Left lung (tissue), 4 donors: ENCODE measurements at regions not wholly inside any gene's neighbourhood (a gene's known extent, or its start where the extent isn't known, plus 50 kb on each side); places are given as distances from the start of the nearest gene placed in this dataset.
A peak's percentile ranks its signal among the peaks of the same experiment; 100 is the strongest.
"Not testable (repeated sequence)": the region's sequence is repeated elsewhere in the genome, so short reads cannot be mapped to it uniquely, and the experiment has no call there.

Experiments
- ATAC-seq: fragments of 200-7000 bp; cut with Tn5 transposase; one replicate; pipeline ENCODE4 v1.9.1; 2020; ENCODE audit warnings: moderate library complexity
- DNase-seq, 4 donors: peaks; one replicate each; pipeline ENCODE4 v3.0.0-alpha.2; 2013 to 2020
- H3K27ac ChIP-seq, 2 donors: fragments of 200-600 bp; sonication (generic) in 1 of 2; one replicate each; pipeline versions ENCODE4 v1.5.0 to v1.8.0; 2020 to 2021
- H3K27me3 ChIP-seq, 2 donors: fragments of 200-600 bp; sonication (generic) in 1 of 2; one replicate each; pipeline versions ENCODE4 v1.5.0 to v1.8.0; 2020 to 2021
- H3K36me3 ChIP-seq, 2 donors: fragments of 200-600 bp; sonication (generic) in 1 of 2; one replicate each; pipeline versions ENCODE4 v1.5.0 to v1.8.0; 2020 to 2021
- H3K4me1 ChIP-seq, 2 donors: fragments of 200-600 bp; one replicate each; pipeline ENCODE4 v1.8.0; 2021
- H3K4me3 ChIP-seq, 2 donors: fragments of 200-600 bp; sonication (generic) in 1 of 2; one replicate each; pipeline versions ENCODE4 v1.5.0 to v1.8.0; 2020 to 2021; ENCODE audit warnings: mild to moderate bottlenecking in 1 of 2
- H3K9me3 ChIP-seq, 2 donors: fragments of 200-600 bp; sonication (generic) in 1 of 2; one replicate each; pipeline versions ENCODE4 v1.5.0 to v1.8.0; 2020 to 2021
- intact Hi-C, 2 donors: fragments of 100-400 bp; cut with DNase I; formaldehyde crosslinking; loops; one replicate each; pipeline versions ENCODE4 v1.11.2 to v1.14.2; 2022
- TF ChIP-seq, protein P1 (sequence below), 2 donors: fragments of 200-600 bp; sonication (generic) in 1 of 2; IDR thresholded peaks; one replicate each; pipeline versions ENCODE4 v1.5.0 to v1.8.0; 2021; ENCODE audit warnings: antibody characterized with exemption in 2 of 2
- donor health status: DM: no; HTN: yes; CAD: no.
- donor health status: DM: no; HTN: no; CAD: no.

DNA sequence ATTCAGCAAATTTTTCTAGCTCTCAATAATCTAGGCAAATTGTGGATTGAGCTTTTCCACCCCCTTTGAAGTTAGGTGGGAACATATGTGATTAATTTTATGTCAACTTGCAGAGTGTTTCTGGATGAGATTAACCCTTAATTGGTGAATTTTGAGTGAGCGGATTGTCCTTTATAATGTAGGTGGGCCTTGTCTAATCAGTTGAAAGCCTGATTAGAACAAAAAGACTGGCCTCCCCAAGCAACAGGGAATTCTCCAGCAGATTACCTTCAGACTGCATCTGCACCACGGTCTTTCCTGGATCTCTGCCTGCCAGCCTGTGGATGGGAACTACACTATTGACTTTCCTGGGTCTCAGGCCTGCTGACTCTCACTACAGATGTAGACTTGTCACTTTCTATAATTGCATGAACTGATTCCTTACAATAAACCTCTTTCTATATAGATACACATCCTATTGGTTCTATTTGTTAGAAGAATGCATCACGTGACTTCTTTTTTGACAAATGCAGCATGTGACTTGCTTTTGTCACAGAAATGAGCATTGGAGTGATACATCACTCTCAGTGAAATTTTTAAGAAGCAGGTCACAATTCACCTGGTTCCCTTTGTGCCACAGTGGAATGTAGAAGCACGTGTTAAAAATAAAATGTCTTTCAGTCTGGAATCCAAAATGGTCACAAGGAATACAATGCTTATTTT, 1038.3 kb downstream of the CDH11 start:
- intact Hi-C loops: no loop called here
- H3K27me3 ChIP-seq: no peaks in the 10 kb centered on the region
- DNase-seq (no peak), ATAC-seq (no peak)
- H3K4me3 ChIP-seq: no peak overlapping the region
- H3K9me3 ChIP-seq: no peaks in the 10 kb centered on the region
- no peaks in the 10 kb centered on the region for H3K36me3 ChIP-seq
- no peak overlapping the region for H3K27ac ChIP-seq
- TF ChIP-seq, protein P1, sequence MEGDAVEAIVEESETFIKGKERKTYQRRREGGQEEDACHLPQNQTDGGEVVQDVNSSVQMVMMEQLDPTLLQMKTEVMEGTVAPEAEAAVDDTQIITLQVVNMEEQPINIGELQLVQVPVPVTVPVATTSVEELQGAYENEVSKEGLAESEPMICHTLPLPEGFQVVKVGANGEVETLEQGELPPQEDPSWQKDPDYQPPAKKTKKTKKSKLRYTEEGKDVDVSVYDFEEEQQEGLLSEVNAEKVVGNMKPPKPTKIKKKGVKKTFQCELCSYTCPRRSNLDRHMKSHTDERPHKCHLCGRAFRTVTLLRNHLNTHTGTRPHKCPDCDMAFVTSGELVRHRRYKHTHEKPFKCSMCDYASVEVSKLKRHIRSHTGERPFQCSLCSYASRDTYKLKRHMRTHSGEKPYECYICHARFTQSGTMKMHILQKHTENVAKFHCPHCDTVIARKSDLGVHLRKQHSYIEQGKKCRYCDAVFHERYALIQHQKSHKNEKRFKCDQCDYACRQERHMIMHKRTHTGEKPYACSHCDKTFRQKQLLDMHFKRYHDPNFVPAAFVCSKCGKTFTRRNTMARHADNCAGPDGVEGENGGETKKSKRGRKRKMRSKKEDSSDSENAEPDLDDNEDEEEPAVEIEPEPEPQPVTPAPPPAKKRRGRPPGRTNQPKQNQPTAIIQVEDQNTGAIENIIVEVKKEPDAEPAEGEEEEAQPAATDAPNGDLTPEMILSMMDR (IDR thresholded peaks at IDR 0.05): no peak
- H3K4me1 ChIP-seq: no peaks in the 10 kb centered on the region

DNA sequence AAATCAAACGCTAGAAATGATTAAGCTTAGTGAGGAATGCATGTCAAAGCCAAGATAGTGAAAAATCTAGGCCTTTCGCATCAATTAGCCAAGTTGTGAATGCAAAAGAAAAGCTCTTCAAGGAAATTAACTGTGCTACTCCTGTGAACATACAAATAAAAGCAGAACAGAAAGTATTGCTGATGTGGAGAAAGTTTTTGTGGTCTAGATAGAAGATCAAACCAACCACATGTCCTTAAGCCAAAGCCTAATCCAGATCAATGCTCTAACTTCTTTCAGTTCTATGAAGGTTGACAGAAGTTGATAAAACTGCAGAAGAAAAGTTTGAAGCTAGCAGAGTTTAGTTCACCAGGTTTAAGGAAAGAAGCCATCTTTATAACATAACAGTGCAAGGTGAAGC, 1044.6 kb downstream of the CDH11 start:
- Histone ChIP-seq H3K27me3 (no peaks in the 10 kb centered on the region), H3K36me3 (no peaks in the 10 kb centered on the region), H3K4me1 (no peaks in the 10 kb centered on the region), H3K4me3 (no peak overlapping the region), H3K9me3 (peaks cover 0 to 2% of the 10 kb centered on the region in 2 donors), H3K27ac (no peak overlapping the region)
- DNase-seq (no peak), ATAC-seq (no peak)
- TF ChIP-seq, protein P1 (IDR thresholded peaks at IDR 0.05): no peak
- intact Hi-C loops: no loop called here

DNA sequence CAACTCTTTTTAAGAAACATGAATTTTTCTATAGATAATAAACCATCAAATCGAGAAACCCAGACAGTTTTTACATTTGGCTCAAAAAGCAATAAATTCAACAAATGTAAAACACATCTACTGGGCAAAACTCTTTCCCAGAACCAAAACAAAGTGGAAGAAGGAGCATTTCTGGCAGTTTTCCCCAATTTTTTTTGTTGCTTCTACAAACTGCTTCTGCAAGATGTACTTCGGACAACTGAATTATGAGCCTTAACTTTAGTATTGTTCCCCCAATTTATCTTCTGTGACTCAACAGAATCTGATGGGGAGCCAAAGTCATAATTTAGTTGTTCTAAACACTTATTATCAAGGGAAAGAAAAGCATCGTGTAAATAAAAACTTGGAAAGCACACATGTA, 1047.2 kb downstream of the CDH11 start:
- Histone ChIP-seq H3K4me3 (no peak overlapping the region), H3K27me3 (no peaks in the 10 kb centered on the region), H3K36me3 (no peaks in the 10 kb centered on the region), H3K9me3 (peaks cover 0 to 7% of the 10 kb centered on the region in 2 donors), H3K4me1 (no peaks in the 10 kb centered on the region), H3K27ac (no peak overlapping the region)
- TF ChIP-seq, protein P1 (IDR thresholded peaks at IDR 0.05): no peak
- DNase-seq (peak in 2 of 4 donors; percentile 3 to 38), ATAC-seq (no peak)
- intact Hi-C loops: no loop called here

DNA sequence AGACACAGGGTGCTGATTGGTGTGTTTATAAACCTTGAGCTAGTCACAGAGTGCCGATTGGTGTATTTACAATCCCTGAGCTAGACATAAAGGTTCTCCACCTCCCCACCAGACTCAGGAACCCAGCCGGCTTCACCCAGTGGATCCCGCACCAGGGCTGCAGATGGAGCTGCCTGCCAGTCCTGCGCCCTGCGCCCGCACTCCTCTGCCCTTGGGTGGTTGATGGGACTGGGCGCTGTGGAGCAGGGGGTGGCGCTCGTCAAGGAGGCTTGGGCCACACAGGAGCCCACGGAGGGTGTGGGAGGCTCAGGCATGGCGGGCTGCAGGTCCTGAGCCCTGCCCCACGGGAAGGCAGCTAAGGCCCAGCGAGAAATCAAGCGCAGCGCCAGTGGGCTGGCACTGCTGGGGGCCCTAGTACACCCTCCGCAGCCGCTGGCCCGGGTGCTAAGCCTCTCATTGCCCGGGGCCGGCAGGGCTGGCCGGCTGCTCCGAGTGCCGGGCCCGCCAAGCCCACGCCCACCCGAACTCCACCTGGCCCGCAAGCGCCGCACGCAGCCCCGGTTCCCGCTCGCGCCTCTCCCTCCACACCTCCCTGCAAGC, 1049.6 kb downstream of the CDH11 start:
- H3K36me3 ChIP-seq, H3K27ac ChIP-seq, ATAC-seq, H3K4me1 ChIP-seq, H3K4me3 ChIP-seq, H3K9me3 ChIP-seq, H3K27me3 ChIP-seq, intact Hi-C loops: not testable (repeated sequence)
- DNase-seq: peak in 1 of 4 donors; percentile 68

DNA sequence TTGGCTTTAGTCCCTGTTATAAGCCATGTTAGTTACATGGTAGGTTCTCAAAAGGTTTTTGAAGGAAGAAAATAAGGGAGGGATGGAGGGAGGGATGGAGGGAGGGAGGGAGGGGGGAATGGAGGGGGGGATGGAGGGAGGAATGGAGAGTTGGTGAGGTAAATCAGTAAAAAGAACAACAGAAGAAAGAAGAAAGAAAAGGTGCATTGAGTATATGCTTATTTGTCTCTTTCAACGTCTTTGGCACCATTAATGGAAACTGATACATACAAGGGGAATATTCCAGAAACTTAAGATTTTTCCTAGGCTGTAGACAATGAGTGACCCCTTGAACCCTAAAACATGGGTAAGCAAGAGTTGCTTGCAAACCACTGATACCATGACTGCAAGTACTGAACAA, 1056.3 kb downstream of the CDH11 start:
- Histone ChIP-seq H3K4me3 (no peak overlapping the region), H3K36me3 (no peaks in the 10 kb centered on the region), H3K27ac (no peak overlapping the region), H3K4me1 (no peaks in the 10 kb centered on the region), H3K9me3 (peaks cover 0 to 2% of the 10 kb centered on the region in 2 donors), H3K27me3 (no peaks in the 10 kb centered on the region)
- ATAC-seq: no peak
- TF ChIP-seq, protein P1 (IDR thresholded peaks at IDR 0.05): no peak
- no peak for DNase-seq
- intact Hi-C loops: no loop called here
